ENCODE measurements at regions not wholly inside any gene's neighbourhood (a gene's known extent, or its start where the extent isn't known, plus 50 kb on each side); places are given as distances from the start of the nearest gene placed in this dataset.

GRCh38 chr2:129757366-129757914, 222.0 kb upstream of the RAB6C start:
- no peak for DNase-seq

- no peak for DNase-seq
Observed at GRCh38 chr2:129757915-129758783, 221.3 kb upstream of the RAB6C start.

GRCh38 chr2:129758784-129759471, 220.5 kb upstream of the RAB6C start:
- no peak for DNase-seq

GRCh38 chr2:129759472-129760010, 219.9 kb upstream of the RAB6C start:
- no peak for DNase-seq

GRCh38 chr2:129760669-129761068, 218.8 kb upstream of the RAB6C start:
- no peak for DNase-seq

- DNase-seq: no peak
Observed at GRCh38 chr2:129761569-129762021, 217.9 kb upstream of the RAB6C start.

- no peak for DNase-seq
Observed at GRCh38 chr2:129762386-129763189, 216.9 kb upstream of the RAB6C start.

- no peak for DNase-seq
Observed at GRCh38 chr2:129763190-129763846, 216.1 kb upstream of the RAB6C start.

GRCh38 chr2:129763966-129764365, 215.5 kb upstream of the RAB6C start:
- DNase-seq: no peak

GRCh38 chr2:129764376-129765325, 214.8 kb upstream of the RAB6C start:
- no peak for DNase-seq

GRCh38 chr2:129765326-129765677, 214.2 kb upstream of the RAB6C start:
- no peak for DNase-seq

- no peak for DNase-seq
Observed at GRCh38 chr2:129765678-129766351, 213.7 kb upstream of the RAB6C start.

- DNase-seq: no peak
Observed at GRCh38 chr2:129766374-129766993, 213.0 kb upstream of the RAB6C start.

- no peak for DNase-seq
Observed at GRCh38 chr2:129767346-129768035, 212.0 kb upstream of the RAB6C start.

GRCh38 chr2:129768036-129768386, 211.5 kb upstream of the RAB6C start:
- no peak for DNase-seq

GRCh38 chr2:129768485-129769184, 210.8 kb upstream of the RAB6C start:
- no peak for DNase-seq

- DNase-seq: no peak
Observed at GRCh38 chr2:129769185-129769991, 210.1 kb upstream of the RAB6C start.

All from tongue (tissue), 1 donor.